ENCODE measurements at regions not wholly inside any gene's neighbourhood (a gene's known extent, or its start where the extent isn't known, plus 50 kb on each side); places are given as distances from the start of the nearest gene placed in this dataset.

GRCh38 chr18:78071166-78071710, 821.6 kb downstream of the GALR1 start:
- no peak for TF ChIP-seq POLR2A (IDR thresholded peaks at IDR 0.05)
- TF ChIP-seq CTCF (IDR thresholded peaks at IDR 0.05): no peak

Data from heart left ventricle (tissue), 13 donors.